ENCODE measurements at regions not wholly inside any gene's neighbourhood (a gene's known extent, or its start where the extent isn't known, plus 50 kb on each side); places are given as distances from the start of the nearest gene placed in this dataset.

- Histone ChIP-seq H2AFZ (ENCODE audit: low read length) (no peak overlapping the region), H3K9ac (ENCODE audit: low read length) (no peak overlapping the region), H3K4me2 (ENCODE audit: low read length) (no peak overlapping the region), H3K9me2 (ENCODE audit: low read depth, low read length) (no peaks in the 10 kb centered on the region), H3K36me3 (ENCODE audit: insufficient read depth, low read length) (no peaks in the 10 kb centered on the region), H3K9me3 (ENCODE audit: low read length) (no peaks in the 10 kb centered on the region), H3K4me3 (ENCODE audit: low read depth, low read length, poor library complexity, severe bottlenecking) (no peak overlapping the region), H3K79me2 (ENCODE audit: insufficient read depth, low read length) (no peaks in the 10 kb centered on the region), H3K4me1 (ENCODE audit: insufficient read depth, low read length, severe bottlenecking) (no peaks in the 10 kb centered on the region), H4K20me1 (ENCODE audit: insufficient read depth, low read length) (no peaks in the 10 kb centered on the region), H3F3A (ENCODE audit: insufficient read depth, low read length) (no peaks in the 10 kb centered on the region), H3K27ac (ENCODE audit: low read depth, low read length, poor library complexity, severe bottlenecking) (no peak overlapping the region), H3K27me3 (ENCODE audit: insufficient read depth, low read length) (no peaks in the 10 kb centered on the region)
- TF ChIP-seq EZH2 (IDR thresholded peaks at IDR 0.05; ENCODE audit: borderline replicate concordance, low read length), result no peak
- TF ChIP-seq CTCF (IDR thresholded peaks at IDR 0.05; ENCODE audit: low read length), result no peak
Observed at GRCh38 chr2:150601280-150602038, 114.0 kb upstream of the RND3 start.

GRCh38 chr2:150599889-150600288, 112.4 kb upstream of the RND3 start:
- H3K79me2 ChIP-seq (ENCODE audit: insufficient read depth, low read length), result no peaks in the 10 kb centered on the region
- no peak overlapping the region for H3K4me2 ChIP-seq (ENCODE audit: low read length)
- H3K4me3 ChIP-seq (ENCODE audit: low read depth, low read length, poor library complexity, severe bottlenecking), result no peak overlapping the region
- H3K9ac ChIP-seq (ENCODE audit: low read length), result no peak overlapping the region
- H3K27me3 ChIP-seq (ENCODE audit: insufficient read depth, low read length), result no peaks in the 10 kb centered on the region
- no peaks in the 10 kb centered on the region for H3K4me1 ChIP-seq (ENCODE audit: insufficient read depth, low read length, severe bottlenecking)
- no peak overlapping the region for H3K27ac ChIP-seq (ENCODE audit: low read depth, low read length, poor library complexity, severe bottlenecking)
- TF ChIP-seq EZH2 (IDR thresholded peaks at IDR 0.05; ENCODE audit: borderline replicate concordance, low read length), result no peak
- peak; percentile 46 for TF ChIP-seq CTCF (IDR thresholded peaks at IDR 0.05; ENCODE audit: low read length)
- H3K9me3 ChIP-seq (ENCODE audit: low read length), result no peaks in the 10 kb centered on the region
- H3K36me3 ChIP-seq (ENCODE audit: insufficient read depth, low read length), result no peaks in the 10 kb centered on the region
- no peaks in the 10 kb centered on the region for H3F3A ChIP-seq (ENCODE audit: insufficient read depth, low read length)
- H3K9me2 ChIP-seq (ENCODE audit: low read depth, low read length), result no peaks in the 10 kb centered on the region
- H2AFZ ChIP-seq (ENCODE audit: low read length), result no peak overlapping the region
- H4K20me1 ChIP-seq (ENCODE audit: insufficient read depth, low read length), result no peaks in the 10 kb centered on the region

GRCh38 chr2:150598383-150598782, 110.9 kb upstream of the RND3 start:
- H3K36me3 ChIP-seq (ENCODE audit: insufficient read depth, low read length), result no peaks in the 10 kb centered on the region
- H3K4me2 ChIP-seq (ENCODE audit: low read length), result no peak overlapping the region
- no peak overlapping the region for H3K4me3 ChIP-seq (ENCODE audit: low read depth, low read length, poor library complexity, severe bottlenecking)
- H3K4me1 ChIP-seq (ENCODE audit: insufficient read depth, low read length, severe bottlenecking), result no peaks in the 10 kb centered on the region
- H3K27ac ChIP-seq (ENCODE audit: low read depth, low read length, poor library complexity, severe bottlenecking), result no peak overlapping the region
- H3F3A ChIP-seq (ENCODE audit: insufficient read depth, low read length), result no peaks in the 10 kb centered on the region
- H3K9ac ChIP-seq (ENCODE audit: low read length), result no peak overlapping the region
- no peaks in the 10 kb centered on the region for H3K27me3 ChIP-seq (ENCODE audit: insufficient read depth, low read length)
- H3K9me2 ChIP-seq (ENCODE audit: low read depth, low read length), result no peaks in the 10 kb centered on the region
- TF ChIP-seq CTCF (IDR thresholded peaks at IDR 0.05; ENCODE audit: low read length) (no peak), EZH2 (IDR thresholded peaks at IDR 0.05; ENCODE audit: borderline replicate concordance, low read length) (no peak)
- H3K79me2 ChIP-seq (ENCODE audit: insufficient read depth, low read length), result no peaks in the 10 kb centered on the region
- no peaks in the 10 kb centered on the region for H4K20me1 ChIP-seq (ENCODE audit: insufficient read depth, low read length)
- H2AFZ ChIP-seq (ENCODE audit: low read length), result no peak overlapping the region
- no peaks in the 10 kb centered on the region for H3K9me3 ChIP-seq (ENCODE audit: low read length)
